ENCODE measurements at regions not wholly inside any gene's neighbourhood (a gene's known extent, or its start where the extent isn't known, plus 50 kb on each side); places are given as distances from the start of the nearest gene placed in this dataset.

- Mint-ChIP-seq H3K4me1 (ENCODE audit: low read depth) (peaks cover 19% of the 10 kb centered on the region), H3K36me3 (ENCODE audit: low read depth) (peaks cover 1% of the 10 kb centered on the region), H3K27me3 (ENCODE audit: low read depth) (no peaks in the 10 kb centered on the region), H3K27ac (ENCODE audit: unreplicated experiment) (no peak overlapping the region), H3K9me3 (ENCODE audit: low read depth) (peaks cover 6% of the 10 kb centered on the region), H3K4me3 (ENCODE audit: unreplicated experiment) (no peak overlapping the region)
- TF ChIP-seq CTCF (IDR thresholded peaks at IDR 0.05), result no peak
- DNase-seq (ENCODE audit: low spot score), result no peak
Measured at GRCh38 chr15:66982816-66983215, 82.6 kb upstream of the SMAD3 start.

- no peaks in the 10 kb centered on the region for H3K27me3 Mint-ChIP-seq (ENCODE audit: low read depth)
- peaks cover 14% of the 10 kb centered on the region for H3K4me1 Mint-ChIP-seq (ENCODE audit: low read depth)
- peaks cover 17% of the 10 kb centered on the region for H3K9me3 Mint-ChIP-seq (ENCODE audit: low read depth)
- H3K4me3 Mint-ChIP-seq (ENCODE audit: unreplicated experiment), result no peak overlapping the region
- H3K27ac Mint-ChIP-seq (ENCODE audit: unreplicated experiment), result no peak overlapping the region
- H3K36me3 Mint-ChIP-seq (ENCODE audit: low read depth), result peaks cover 6% of the 10 kb centered on the region
- DNase-seq (ENCODE audit: low spot score), result no peak
- no peak for TF ChIP-seq CTCF (IDR thresholded peaks at IDR 0.05)
Measured at GRCh38 chr15:66985653-66986052, 79.7 kb upstream of the SMAD3 start.

GRCh38 chr15:66986951-66987350 is 78.5 kb upstream of the SMAD3 start:
- Mint-ChIP-seq H3K9me3 (ENCODE audit: low read depth) (peaks cover 18% of the 10 kb centered on the region), H3K27ac (ENCODE audit: unreplicated experiment) (no peak overlapping the region), H3K4me3 (ENCODE audit: unreplicated experiment) (no peak overlapping the region), H3K36me3 (ENCODE audit: low read depth) (peaks cover 6% of the 10 kb centered on the region), H3K27me3 (ENCODE audit: low read depth) (no peaks in the 10 kb centered on the region), H3K4me1 (ENCODE audit: low read depth) (peaks cover 7% of the 10 kb centered on the region)
- TF ChIP-seq CTCF (IDR thresholded peaks at IDR 0.05), result no peak
- no peak for DNase-seq (ENCODE audit: low spot score)

GRCh38 chr15:66993090-66993489 is 72.3 kb upstream of the SMAD3 start:
- DNase-seq (ENCODE audit: low spot score), result no peak
- Mint-ChIP-seq H3K36me3 (ENCODE audit: low read depth) (peaks cover 5% of the 10 kb centered on the region), H3K27ac (ENCODE audit: unreplicated experiment) (no peak overlapping the region), H3K27me3 (ENCODE audit: low read depth) (no peaks in the 10 kb centered on the region), H3K9me3 (ENCODE audit: low read depth) (peaks cover 11% of the 10 kb centered on the region), H3K4me3 (ENCODE audit: unreplicated experiment) (no peak overlapping the region), H3K4me1 (ENCODE audit: low read depth) (peaks cover 14% of the 10 kb centered on the region)
- no peak for TF ChIP-seq CTCF (IDR thresholded peaks at IDR 0.05)

- Mint-ChIP-seq H3K36me3 (ENCODE audit: low read depth) (peaks cover 5% of the 10 kb centered on the region), H3K4me1 (ENCODE audit: low read depth) (peaks cover 15% of the 10 kb centered on the region), H3K4me3 (ENCODE audit: unreplicated experiment) (no peak overlapping the region), H3K27ac (ENCODE audit: unreplicated experiment) (no peak overlapping the region), H3K9me3 (ENCODE audit: low read depth) (peaks cover 12% of the 10 kb centered on the region), H3K27me3 (ENCODE audit: low read depth) (no peaks in the 10 kb centered on the region)
- no peak for DNase-seq (ENCODE audit: low spot score)
- TF ChIP-seq CTCF (IDR thresholded peaks at IDR 0.05), result no peak
Measured at GRCh38 chr15:66993874-66994696, 71.3 kb upstream of the SMAD3 start.
